HG03575 (cell line): ENCODE measurements at regions not wholly inside any gene's neighbourhood (a gene's known extent, or its start where the extent isn't known, plus 50 kb on each side); places are given as distances from the start of the nearest gene placed in this dataset.
"Not testable (repeated sequence)": the region's sequence is repeated elsewhere in the genome, so short reads cannot be mapped to it uniquely, and the experiment has no call there.

Experiments used
- ATAC-seq: cut with Tn5 transposase; IDR thresholded peaks from one replicate; pipeline ENCODE4 v1.9.1; 2021; ENCODE audit not compliant: unreplicated experiment, insufficient number of reproducible peaks, low FRiP score; ENCODE audit errors: extremely low read depth

- no peak for ATAC-seq
These were observed 159.5 kb upstream of the HMGA2 start for GRCh38 chr12:65664715-65665250.

GRCh38 chr12:65665817-65666216, 158.5 kb upstream of the HMGA2 start:
- no peak for ATAC-seq

GRCh38 chr12:65666876-65667275, 157.4 kb upstream of the HMGA2 start:
- no peak for ATAC-seq

- no peak for ATAC-seq
These were observed 156.4 kb upstream of the HMGA2 start for GRCh38 chr12:65667932-65668331.

- ATAC-seq: no peak
These were observed 155.1 kb upstream of the HMGA2 start for GRCh38 chr12:65668981-65669695.

- no peak for ATAC-seq
These were observed 153.5 kb upstream of the HMGA2 start for GRCh38 chr12:65670775-65671174.

GRCh38 chr12:65672441-65672840, 151.8 kb upstream of the HMGA2 start:
- ATAC-seq: no peak

- ATAC-seq: no peak
These were observed 151.1 kb upstream of the HMGA2 start for GRCh38 chr12:65673156-65673690.

GRCh38 chr12:65673732-65674131, 150.6 kb upstream of the HMGA2 start:
- ATAC-seq: no peak

- no peak for ATAC-seq
These were observed 149.1 kb upstream of the HMGA2 start for GRCh38 chr12:65675141-65675621.

GRCh38 chr12:65678172-65678571, 146.1 kb upstream of the HMGA2 start:
- not testable (repeated sequence) for ATAC-seq

GRCh38 chr12:65681226-65681625, 143.1 kb upstream of the HMGA2 start:
- ATAC-seq: no peak

- ATAC-seq: no peak
These were observed 142.2 kb upstream of the HMGA2 start for GRCh38 chr12:65682112-65682511.

- ATAC-seq: no peak
These were observed 139.4 kb upstream of the HMGA2 start for GRCh38 chr12:65684906-65685305.

GRCh38 chr12:65685514-65685913, 138.8 kb upstream of the HMGA2 start:
- no peak for ATAC-seq

GRCh38 chr12:65689508-65689907, 134.8 kb upstream of the HMGA2 start:
- ATAC-seq: no peak

- ATAC-seq: no peak
These were observed 133.8 kb upstream of the HMGA2 start for GRCh38 chr12:65690477-65690876.

GRCh38 chr12:65694130-65694529, 130.2 kb upstream of the HMGA2 start:
- no peak for ATAC-seq

GRCh38 chr12:65695113-65695865, 129.0 kb upstream of the HMGA2 start:
- no peak for ATAC-seq

- no peak for ATAC-seq
These were observed 128.1 kb upstream of the HMGA2 start for GRCh38 chr12:65696227-65696626.
